Fibroblast of lung (primary cell): ENCODE measurements at regions not wholly inside any gene's neighbourhood (a gene's known extent, or its start where the extent isn't known, plus 50 kb on each side); places are given as distances from the start of the nearest gene placed in this dataset.

ENCODE experiments used
- DNase-seq, 2 donors: peaks; one replicate each; pipeline versions ENCODE4 v3.0.0 to v3.0.0-alpha.2; 2010; ENCODE audit warnings: low read depth in 2 of 2
- H2AFZ ChIP-seq: 2 replicates; pipeline ENCODE4 v1.5.1; 2012; ENCODE audit warnings: low read length, control low read depth, inconsistent platforms
- H3K27ac ChIP-seq: 2 replicates; pipeline ENCODE4 v1.5.1; 2011; ENCODE audit warnings: low read length, control low read depth; ENCODE audit not compliant: insufficient read depth
- H3K27me3 ChIP-seq: 2 replicates; pipeline ENCODE4 v1.5.1; 2011; ENCODE audit warnings: mild to moderate bottlenecking, low read length; ENCODE audit not compliant: control insufficient read depth, insufficient read depth
- H3K36me3 ChIP-seq: 2 replicates; pipeline ENCODE4 v1.5.1; 2011; ENCODE audit warnings: low read length; ENCODE audit not compliant: control insufficient read depth, insufficient read depth
- H3K4me1 ChIP-seq: 2 replicates; pipeline ENCODE4 v1.5.1; 2011; ENCODE audit warnings: low read length; ENCODE audit not compliant: control insufficient read depth, insufficient read depth; ENCODE audit errors: extremely low read depth
- H3K4me2 ChIP-seq: 2 replicates; pipeline ENCODE4 v1.5.1; 2011; ENCODE audit warnings: low read length, control low read depth; ENCODE audit not compliant: insufficient read depth; ENCODE audit errors: extremely low read depth
- H3K4me3 ChIP-seq, 4 experiments: fragments of 200-600 bp in 1 of 4; sonication (generic) in 1 of 4; replicated peaks in 1 of 4; 2 replicates each; pipeline ENCODE4 v1.5.1; 2011 to 2016; ENCODE audit warnings: low read length in 4 of 4, low read depth in 3 of 4, mild to moderate bottlenecking in 3 of 4, control low read depth in 2 of 4, inconsistent platforms in 1 of 4, mixed read lengths in 1 of 4; ENCODE audit not compliant: insufficient read depth in 1 of 4; ENCODE audit errors: control extremely low read depth in 1 of 4
- H3K79me2 ChIP-seq: 2 replicates; pipeline ENCODE4 v1.5.1; 2012; ENCODE audit warnings: mild to moderate bottlenecking, low read length, inconsistent platforms; ENCODE audit not compliant: control insufficient read depth, insufficient read depth
- H3K9ac ChIP-seq: 2 replicates; pipeline ENCODE4 v1.5.1; 2011; ENCODE audit warnings: mild to moderate bottlenecking, low read length, control low read depth; ENCODE audit not compliant: insufficient read depth
- H3K9me3 ChIP-seq: 2 replicates; pipeline ENCODE4 v1.5.1; 2012; ENCODE audit warnings: low read depth, low read length; ENCODE audit not compliant: control insufficient read depth, insufficient read depth
- H4K20me1 ChIP-seq: 2 replicates; pipeline ENCODE4 v1.5.1; 2011; ENCODE audit warnings: low read length; ENCODE audit not compliant: control insufficient read depth, insufficient read depth; ENCODE audit errors: extremely low read depth
- EZH2 ChIP-seq: IDR thresholded peaks from 2 replicates; pipeline ENCODE4 v1.5.1; 2012; ENCODE audit warnings: low read length, control low read depth, mild to moderate bottlenecking; ENCODE audit errors: missing control alignments
- TF ChIP-seq, protein P1 (sequence below), 2 donors: IDR thresholded peaks in 1 of 2; conservative IDR thresholded peaks in 1 of 2; 1 replicate in 1 of 2; 2 replicates in 1 of 2; pipeline ENCODE4 v1.5.1; 2011 to 2012; ENCODE audit warnings: low read length in 2 of 2, control low read depth in 1 of 2, inconsistent platforms in 1 of 2, low read depth in 1 of 2, mild to moderate bottlenecking in 1 of 2

DNA sequence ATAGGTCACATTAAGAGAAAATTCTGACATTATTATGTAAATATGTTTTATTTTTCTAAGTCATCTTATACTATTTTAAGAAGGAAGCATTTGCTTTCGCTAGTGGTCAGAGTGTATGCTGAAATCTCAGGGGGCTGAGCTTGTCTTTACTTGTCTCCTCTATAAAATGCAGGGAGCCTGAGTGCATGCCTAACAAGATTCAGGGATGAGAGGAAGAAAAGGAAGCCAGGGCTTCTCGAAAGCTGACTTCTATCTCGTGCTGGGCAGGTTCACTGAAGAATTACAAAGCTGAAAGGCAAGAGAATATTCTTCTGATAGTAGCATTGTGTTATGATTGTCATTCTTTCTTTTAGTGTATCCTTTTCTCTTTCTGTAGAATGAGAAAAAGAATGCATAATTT is 467.4 kb downstream of the SOX11 start:
- no peak for TF ChIP-seq EZH2
- TF ChIP-seq, protein P1, sequence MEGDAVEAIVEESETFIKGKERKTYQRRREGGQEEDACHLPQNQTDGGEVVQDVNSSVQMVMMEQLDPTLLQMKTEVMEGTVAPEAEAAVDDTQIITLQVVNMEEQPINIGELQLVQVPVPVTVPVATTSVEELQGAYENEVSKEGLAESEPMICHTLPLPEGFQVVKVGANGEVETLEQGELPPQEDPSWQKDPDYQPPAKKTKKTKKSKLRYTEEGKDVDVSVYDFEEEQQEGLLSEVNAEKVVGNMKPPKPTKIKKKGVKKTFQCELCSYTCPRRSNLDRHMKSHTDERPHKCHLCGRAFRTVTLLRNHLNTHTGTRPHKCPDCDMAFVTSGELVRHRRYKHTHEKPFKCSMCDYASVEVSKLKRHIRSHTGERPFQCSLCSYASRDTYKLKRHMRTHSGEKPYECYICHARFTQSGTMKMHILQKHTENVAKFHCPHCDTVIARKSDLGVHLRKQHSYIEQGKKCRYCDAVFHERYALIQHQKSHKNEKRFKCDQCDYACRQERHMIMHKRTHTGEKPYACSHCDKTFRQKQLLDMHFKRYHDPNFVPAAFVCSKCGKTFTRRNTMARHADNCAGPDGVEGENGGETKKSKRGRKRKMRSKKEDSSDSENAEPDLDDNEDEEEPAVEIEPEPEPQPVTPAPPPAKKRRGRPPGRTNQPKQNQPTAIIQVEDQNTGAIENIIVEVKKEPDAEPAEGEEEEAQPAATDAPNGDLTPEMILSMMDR (conservative IDR thresholded peaks at IDR 0.05 in 1 of 2, IDR thresholded peaks at IDR 0.05 in 1 of 2; ENCODE audit: low read depth in 1 of 2, low read length in 2 of 2): no peak
- no peak for DNase-seq
- no peak overlapping the region for H3K27ac ChIP-seq
- H3K79me2 ChIP-seq: no peaks in the 10 kb centered on the region
- no peak overlapping the region for H2AFZ ChIP-seq
- no peaks in the 10 kb centered on the region for H3K9me3 ChIP-seq
- no peaks in the 10 kb centered on the region for H3K36me3 ChIP-seq
- no peaks in the 10 kb centered on the region for H3K27me3 ChIP-seq
- no peak overlapping the region for H3K4me3 ChIP-seq
- H4K20me1 ChIP-seq: no peaks in the 10 kb centered on the region
- no peak overlapping the region for H3K4me2 ChIP-seq
- H3K4me1 ChIP-seq: no peaks in the 10 kb centered on the region
- H3K9ac ChIP-seq: no peak overlapping the region

DNA sequence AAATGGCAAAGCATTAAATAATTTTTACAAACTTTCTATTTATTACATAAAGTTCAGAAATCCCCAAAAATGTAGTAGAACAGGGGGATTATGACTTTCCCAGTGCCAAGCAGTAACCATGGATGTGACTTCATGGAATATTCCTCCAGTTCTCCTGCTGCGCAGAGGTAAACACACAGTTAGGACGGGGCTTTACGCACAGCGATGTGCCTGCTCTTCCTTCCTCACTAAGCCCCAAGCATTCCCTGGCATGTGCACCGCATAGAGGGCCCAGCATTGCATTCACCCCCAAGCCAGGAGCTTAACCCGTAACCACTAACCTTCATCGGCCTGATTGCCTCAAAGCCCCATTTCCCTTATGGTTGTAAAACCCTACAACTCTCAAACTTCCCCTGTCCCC is 471.7 kb downstream of the SOX11 start:
- no peak overlapping the region for H3K4me3 ChIP-seq
- no peaks in the 10 kb centered on the region for H3K36me3 ChIP-seq
- no peaks in the 10 kb centered on the region for H4K20me1 ChIP-seq
- H3K79me2 ChIP-seq: no peaks in the 10 kb centered on the region
- H2AFZ ChIP-seq: no peak overlapping the region
- H3K9me3 ChIP-seq: no peaks in the 10 kb centered on the region
- no peaks in the 10 kb centered on the region for H3K27me3 ChIP-seq
- no peak for DNase-seq
- H3K27ac ChIP-seq: no peak overlapping the region
- H3K4me2 ChIP-seq: no peak overlapping the region
- TF ChIP-seq, protein P1 (conservative IDR thresholded peaks at IDR 0.05 in 1 of 2, IDR thresholded peaks at IDR 0.05 in 1 of 2; ENCODE audit: low read depth in 1 of 2, low read length in 2 of 2): no peak
- TF ChIP-seq EZH2: no peak
- H3K9ac ChIP-seq: no peak overlapping the region
- H3K4me1 ChIP-seq: no peaks in the 10 kb centered on the region

DNA sequence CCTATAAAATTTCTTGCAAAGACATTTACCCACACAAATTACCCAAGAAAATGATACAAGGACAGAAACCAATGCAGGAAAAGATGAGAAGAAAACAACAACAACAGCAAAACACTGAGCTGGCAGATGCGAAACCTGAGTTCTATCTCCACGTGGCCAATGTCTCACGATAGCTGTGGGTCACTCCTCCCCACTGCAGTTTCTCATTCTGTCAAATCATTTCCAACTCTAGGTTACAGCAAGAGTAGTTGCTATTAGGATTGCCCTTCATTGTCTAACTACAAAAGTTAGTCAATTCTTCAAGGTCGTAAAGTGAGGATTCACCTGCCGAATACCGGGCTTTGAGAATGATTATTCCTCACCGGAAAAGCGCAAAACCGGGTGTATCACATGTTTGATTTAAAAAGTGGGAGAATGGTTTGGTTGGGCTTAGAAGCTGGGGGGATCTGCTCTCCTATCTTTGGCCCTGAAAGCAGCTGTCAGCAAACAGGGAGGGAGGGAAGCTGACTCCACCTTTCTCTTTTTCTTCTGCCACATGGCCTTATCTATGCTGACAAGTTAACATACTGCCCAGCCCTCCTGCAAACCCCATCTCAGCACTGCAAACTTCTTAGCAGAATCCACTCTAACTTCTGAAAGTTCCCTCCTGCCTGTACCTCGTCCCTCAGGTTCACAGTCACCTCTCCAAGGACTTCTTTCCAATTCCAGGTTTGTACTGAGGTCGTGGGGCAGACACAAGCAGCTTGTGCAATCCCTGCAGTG is 473.0 kb downstream of the SOX11 start:
- H3K4me3 ChIP-seq: no peak overlapping the region
- H3K9me3 ChIP-seq: no peaks in the 10 kb centered on the region
- no peak overlapping the region for H3K27ac ChIP-seq
- H3K4me1 ChIP-seq: no peaks in the 10 kb centered on the region
- H4K20me1 ChIP-seq: no peaks in the 10 kb centered on the region
- DNase-seq: no peak
- no peaks in the 10 kb centered on the region for H3K79me2 ChIP-seq
- no peak overlapping the region for H3K4me2 ChIP-seq
- H3K9ac ChIP-seq: no peak overlapping the region
- no peak for TF ChIP-seq EZH2
- TF ChIP-seq, protein P1 (conservative IDR thresholded peaks at IDR 0.05 in 1 of 2, IDR thresholded peaks at IDR 0.05 in 1 of 2; ENCODE audit: low read depth in 1 of 2, low read length in 2 of 2): no peak
- H3K27me3 ChIP-seq: no peaks in the 10 kb centered on the region
- H3K36me3 ChIP-seq: no peaks in the 10 kb centered on the region
- H2AFZ ChIP-seq: no peak overlapping the region
